GM21825 (cell line): ENCODE measurements at regions not wholly inside any gene's neighbourhood (a gene's known extent, or its start where the extent isn't known, plus 50 kb on each side); places are given as distances from the start of the nearest gene placed in this dataset.
A peak's percentile ranks its signal among the peaks of the same experiment; 100 is the strongest.

Experiments
- ATAC-seq: cut with Tn5 transposase; IDR thresholded peaks from one replicate; pipeline ENCODE4 v1.9.1; 2021; ENCODE audit warnings: mild to moderate bottlenecking, moderate library complexity; ENCODE audit not compliant: unreplicated experiment

- ATAC-seq: no peak
Observed at GRCh38 chr1:101316799-101317198, 80.0 kb downstream of the S1PR1 start.

DNA sequence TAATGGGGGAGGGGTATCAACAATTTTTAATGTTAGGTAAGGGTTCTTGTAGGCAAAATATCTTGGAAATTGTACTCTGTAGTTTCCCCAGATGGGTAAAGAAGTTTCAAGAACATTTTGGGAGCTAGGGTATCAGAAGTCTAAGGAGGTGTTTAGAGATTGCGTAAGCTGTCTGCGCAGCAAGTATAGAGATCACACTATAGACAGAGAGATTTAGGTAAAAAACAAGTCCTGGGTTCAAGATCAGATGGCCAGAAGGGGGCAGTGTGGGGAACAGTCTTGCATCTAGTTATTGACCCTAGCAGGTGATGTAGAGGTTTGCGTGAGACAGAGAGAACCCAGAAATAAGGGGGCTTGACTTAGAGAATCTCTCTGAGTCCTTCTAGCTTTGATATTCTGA lies 80.8 kb downstream of the S1PR1 start:
- ATAC-seq: no peak

DNA sequence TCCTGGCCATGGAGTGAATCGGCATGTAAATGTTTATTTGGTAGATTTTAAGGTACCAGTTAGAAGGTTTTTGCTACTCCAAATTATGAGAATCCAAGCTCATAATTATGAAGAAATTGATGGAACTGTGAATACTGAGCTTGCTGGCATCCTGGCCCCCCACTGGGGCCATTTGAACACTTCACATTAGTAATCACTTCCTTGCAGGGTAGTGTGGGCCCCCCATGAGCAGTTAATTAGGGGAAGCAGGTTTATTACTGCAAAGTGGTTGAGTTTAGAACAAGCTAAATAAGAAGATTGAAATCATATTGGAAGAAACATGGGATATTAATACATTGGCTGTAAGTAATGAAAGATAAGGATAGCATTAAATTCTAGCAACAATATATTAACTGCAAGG lies 86.7 kb downstream of the S1PR1 start:
- no peak for ATAC-seq

DNA sequence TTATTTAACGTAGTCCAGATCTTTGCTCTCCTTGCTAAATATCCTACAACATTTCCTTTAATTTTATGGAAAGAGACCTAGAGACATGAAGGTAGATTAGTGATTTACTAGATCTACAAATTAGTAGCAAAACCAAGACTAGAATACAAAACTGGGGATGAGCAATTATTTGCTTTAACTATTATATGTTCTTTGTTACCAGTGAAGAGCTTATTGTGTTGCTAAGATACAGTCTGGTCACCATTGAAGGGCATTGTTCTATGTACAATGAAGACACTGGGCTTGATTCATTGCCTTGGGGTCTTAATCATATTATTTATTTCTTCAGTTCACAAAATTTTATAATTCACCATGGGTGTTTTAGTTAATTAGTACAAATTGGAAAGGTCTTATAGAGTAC lies 88.3 kb downstream of the S1PR1 start:
- no peak for ATAC-seq

DNA sequence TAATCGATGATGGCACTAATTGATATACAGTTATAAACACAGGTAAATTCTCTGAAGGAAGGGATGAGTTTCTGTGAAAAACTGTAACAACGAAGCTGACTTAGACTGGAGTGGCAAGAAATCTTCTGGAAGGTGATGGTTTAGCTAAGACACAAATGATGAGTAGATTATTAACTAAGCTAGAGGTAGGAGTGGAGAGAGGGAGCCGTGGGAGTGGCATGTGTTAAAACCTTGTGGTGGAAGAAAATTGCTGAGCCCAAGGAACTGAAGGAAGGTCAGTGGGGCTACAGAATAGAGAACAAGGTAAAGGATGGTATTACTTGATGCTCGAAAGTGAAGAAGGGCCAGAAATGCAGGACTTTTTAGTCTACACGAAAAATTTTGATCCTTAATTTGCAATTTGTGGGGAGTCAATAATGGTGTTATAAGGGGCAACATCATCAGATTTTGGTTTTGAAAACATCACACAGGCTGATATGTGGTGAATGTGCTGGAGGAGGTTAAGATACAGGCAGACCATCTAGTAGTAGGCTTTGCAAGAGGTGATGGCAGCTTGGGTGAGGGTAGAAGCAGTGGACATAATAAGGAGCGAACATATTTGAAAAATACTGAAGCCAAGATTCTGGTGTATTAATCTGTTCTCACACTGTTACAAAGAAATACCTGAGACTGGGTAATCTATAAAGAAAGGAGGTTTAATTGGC lies 93.8 kb downstream of the S1PR1 start:
- no peak for ATAC-seq

DNA sequence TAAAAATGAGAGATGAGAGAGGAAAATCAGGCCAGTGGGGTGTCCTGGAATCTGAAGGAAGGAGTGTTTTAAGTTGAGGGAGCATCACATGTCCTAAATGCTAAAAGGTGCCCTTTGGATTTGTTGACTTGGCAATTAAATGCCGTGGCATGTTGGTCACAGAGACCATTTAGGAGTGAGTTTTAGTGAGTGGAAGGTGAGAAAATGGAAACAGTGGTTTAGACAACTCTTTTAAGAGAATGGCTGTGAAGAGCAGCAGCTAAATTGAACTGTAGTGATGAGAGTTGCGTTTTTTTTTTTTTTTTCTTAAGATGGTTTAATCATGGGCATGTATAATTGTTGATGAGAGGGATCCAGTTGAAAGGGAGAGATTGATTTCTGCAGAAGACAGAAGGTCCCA lies 95.0 kb downstream of the S1PR1 start:
- no peak for ATAC-seq

DNA sequence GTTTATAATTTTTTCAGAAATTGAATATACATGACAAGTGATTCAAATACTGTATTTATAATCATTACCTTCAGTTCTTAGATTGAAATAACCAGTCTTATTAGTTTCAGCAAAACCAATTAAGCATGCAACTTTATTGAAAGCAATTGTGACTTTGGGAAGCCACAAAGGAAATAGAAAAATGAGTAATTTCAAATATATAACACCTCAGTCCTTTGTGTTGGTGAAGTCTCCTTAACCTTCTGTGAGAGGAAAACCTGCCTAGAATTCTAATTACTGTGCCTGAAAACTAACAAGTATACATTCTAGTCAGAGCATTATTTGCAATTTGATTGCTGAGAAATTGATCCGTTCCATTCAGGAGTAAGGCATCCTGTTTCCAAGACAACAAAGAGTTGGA lies 95.8 kb downstream of the S1PR1 start:
- no peak for ATAC-seq

DNA sequence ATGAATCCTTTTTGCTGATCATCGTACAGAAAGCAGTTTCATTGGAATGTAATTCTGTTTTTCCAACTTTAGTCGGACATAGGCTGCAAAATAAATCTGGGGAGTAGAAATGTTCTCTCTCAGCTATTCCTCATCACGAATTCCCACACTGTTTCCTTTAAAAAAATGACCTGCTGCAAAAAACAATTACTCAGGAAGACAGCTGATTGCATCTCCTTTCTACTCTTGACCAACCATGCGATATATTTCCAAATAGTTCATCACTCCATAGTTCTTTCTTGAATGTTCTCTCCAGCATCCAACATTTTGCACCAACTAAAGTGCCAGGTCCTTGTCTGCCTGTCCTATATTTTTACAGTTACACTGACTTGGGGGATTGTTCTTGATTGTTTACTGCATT lies 96.4 kb downstream of the S1PR1 start:
- ATAC-seq: no peak

DNA sequence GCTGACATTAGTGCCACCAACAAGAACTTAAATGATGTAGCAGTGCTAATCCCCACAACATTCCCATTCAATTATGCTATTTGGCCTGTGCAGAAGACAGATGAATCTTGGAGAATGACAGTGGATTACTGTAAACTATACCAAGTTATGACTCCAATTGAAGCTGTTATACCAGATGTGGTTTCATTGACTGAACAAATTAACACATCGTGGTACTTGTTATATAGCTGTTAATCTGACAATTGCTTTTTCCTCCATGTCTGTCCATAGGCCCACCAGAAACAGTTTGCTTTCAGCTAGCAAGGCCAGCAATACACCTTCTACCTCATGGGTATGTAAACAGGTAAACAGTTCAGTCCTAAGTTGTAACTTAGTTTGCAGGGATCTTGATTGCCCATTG lies 101.1 kb downstream of the S1PR1 start:
- ATAC-seq: no peak

GRCh38 chr1:101338714-101339430 lies 102.1 kb downstream of the S1PR1 start:
- no peak for ATAC-seq

- ATAC-seq: no peak
Observed at GRCh38 chr1:101344745-101345144, 107.9 kb downstream of the S1PR1 start.

DNA sequence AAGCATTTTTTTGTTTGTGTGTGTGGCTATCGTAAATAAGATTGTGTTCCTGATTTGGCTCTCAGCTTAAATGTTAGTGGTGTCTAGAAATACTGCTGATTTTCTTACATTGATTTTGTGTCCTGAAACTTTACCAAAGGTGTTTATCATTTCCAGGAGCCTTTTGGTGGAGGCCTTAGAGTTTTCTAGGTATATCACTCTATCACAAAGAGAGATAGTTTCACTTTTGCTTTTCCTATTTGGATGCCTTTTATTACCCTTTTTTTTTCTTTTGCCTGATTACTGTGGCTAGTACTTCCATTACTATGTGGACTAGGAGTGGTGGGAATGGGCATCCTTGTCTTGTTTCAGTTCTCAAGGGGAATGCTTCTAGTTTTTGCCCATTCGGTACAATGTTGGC lies 109.6 kb downstream of the S1PR1 start:
- no peak for ATAC-seq

- no peak for ATAC-seq
Observed at GRCh38 chr1:101356013-101356412, 119.2 kb downstream of the S1PR1 start.

DNA sequence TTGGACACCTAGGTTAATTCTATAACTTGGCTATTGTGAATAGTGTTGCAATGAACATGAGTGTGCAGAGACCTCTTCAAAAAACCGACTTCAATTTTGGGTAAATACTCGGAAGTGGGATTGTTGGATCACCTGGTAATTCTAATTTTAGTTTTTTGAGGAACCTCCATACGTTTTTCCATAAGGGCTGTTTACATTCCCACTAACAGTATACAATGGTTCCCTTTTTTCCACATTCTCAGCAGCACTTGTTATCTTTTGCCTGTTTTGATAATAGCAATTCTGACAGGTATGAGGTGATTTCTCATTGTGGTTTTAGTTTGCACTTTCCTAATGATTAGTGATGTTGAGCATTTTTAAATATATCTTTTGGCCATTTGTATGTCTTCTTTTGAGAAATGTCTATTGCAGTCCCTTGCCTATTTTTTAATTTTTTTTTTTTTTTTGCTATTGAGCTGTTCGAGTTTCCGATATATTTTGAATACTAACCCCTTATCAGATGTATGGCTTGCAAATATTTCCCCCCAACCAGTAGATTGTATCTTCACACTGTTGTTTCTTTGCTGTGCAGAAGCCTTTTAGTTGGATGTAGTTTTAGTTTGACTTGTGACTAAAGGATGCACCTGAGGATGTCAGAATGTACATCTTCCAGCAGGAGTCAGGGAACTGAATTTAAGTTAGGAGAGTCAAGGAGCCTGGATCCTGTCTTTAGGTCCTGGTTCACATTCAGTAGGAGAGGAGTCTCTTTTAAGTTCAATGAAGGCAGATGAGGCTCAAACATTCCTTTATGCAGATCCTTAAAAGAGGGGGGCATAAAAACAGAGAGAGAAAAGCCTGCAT lies 120.0 kb downstream of the S1PR1 start:
- peak; percentile 21 for ATAC-seq

- peak; percentile 97 for ATAC-seq
Observed at GRCh38 chr1:101357444-101357986, 120.7 kb downstream of the S1PR1 start.

GRCh38 chr1:101360506-101360905 lies 123.7 kb downstream of the S1PR1 start:
- no peak for ATAC-seq

GRCh38 chr1:101363891-101364318 lies 127.1 kb downstream of the S1PR1 start:
- no peak for ATAC-seq

- ATAC-seq: no peak
Observed at GRCh38 chr1:101364370-101365120, 127.7 kb downstream of the S1PR1 start.

GRCh38 chr1:101365186-101365585 lies 128.4 kb downstream of the S1PR1 start:
- ATAC-seq: no peak

DNA sequence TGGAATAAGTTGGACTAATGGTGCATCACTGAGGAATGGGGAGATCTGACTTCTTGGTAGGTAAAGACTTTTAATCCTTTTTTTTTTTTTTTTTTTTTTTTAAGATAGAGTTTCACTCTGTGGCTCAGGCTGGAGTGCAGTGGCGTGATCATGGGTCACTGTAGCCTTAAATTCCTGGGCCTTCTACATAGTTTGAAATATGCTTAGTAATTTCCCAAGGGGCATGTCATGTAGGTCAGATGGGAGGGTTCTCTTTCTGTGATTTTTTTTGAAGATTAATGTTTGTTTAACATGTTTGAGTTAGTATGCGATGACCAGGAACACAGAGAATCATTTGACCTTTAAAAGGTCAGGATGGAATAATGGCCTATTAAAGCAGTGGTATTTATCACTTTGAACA lies 129.1 kb downstream of the S1PR1 start:
- no peak for ATAC-seq
